GM19452 (cell line): ENCODE measurements at regions not wholly inside any gene's neighbourhood (a gene's known extent, or its start where the extent isn't known, plus 50 kb on each side); places are given as distances from the start of the nearest gene placed in this dataset.
"Not testable (repeated sequence)": the region's sequence is repeated elsewhere in the genome, so short reads cannot be mapped to it uniquely, and the experiment has no call there.

Experiments
- ATAC-seq: cut with Tn5 transposase; IDR thresholded peaks from one replicate; pipeline ENCODE4 v1.9.1; 2021; ENCODE audit not compliant: unreplicated experiment

DNA sequence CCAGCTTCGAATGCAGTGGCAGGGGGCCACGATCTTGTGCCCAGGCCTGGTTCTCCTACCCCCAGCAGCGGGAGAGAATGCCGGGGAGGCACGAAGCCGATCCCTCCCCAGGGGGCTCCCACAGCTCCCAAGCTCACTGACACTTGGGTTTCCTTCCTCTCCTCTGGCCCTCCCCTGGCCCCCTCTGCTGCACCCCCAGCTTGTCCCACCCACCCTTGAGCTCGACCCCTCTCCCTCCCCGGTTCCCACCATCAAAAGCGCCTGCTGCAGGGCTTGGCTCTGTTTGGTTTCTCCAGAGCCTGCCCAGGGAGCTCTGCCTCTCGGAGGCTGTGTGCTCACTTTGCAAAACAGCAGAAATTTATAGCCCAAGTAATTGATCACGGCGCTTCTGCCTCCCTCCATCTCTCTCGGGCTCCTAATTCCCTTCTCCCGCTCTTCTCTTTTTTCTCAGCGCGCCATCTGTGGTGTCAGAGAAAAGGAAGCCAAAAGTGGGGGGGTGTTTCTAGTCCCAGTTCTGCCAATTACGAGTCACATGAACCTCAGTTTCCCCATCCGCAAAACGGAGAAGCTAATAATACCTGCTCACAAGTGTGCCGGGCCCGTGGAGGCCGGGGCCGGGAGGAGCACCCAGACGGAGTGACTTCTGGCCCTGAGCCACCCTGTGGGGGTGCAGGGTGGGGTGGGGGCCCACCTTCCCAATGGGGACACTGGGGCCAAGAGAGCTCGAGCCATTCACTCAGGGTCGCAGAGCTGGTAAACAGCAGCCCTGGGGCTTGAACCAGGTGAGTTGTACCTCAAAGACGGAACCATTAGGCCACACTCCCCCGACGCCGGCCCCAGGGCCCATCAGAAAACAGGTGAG, 141.2 kb upstream of the IER5L start:
- ATAC-seq: no peak

DNA sequence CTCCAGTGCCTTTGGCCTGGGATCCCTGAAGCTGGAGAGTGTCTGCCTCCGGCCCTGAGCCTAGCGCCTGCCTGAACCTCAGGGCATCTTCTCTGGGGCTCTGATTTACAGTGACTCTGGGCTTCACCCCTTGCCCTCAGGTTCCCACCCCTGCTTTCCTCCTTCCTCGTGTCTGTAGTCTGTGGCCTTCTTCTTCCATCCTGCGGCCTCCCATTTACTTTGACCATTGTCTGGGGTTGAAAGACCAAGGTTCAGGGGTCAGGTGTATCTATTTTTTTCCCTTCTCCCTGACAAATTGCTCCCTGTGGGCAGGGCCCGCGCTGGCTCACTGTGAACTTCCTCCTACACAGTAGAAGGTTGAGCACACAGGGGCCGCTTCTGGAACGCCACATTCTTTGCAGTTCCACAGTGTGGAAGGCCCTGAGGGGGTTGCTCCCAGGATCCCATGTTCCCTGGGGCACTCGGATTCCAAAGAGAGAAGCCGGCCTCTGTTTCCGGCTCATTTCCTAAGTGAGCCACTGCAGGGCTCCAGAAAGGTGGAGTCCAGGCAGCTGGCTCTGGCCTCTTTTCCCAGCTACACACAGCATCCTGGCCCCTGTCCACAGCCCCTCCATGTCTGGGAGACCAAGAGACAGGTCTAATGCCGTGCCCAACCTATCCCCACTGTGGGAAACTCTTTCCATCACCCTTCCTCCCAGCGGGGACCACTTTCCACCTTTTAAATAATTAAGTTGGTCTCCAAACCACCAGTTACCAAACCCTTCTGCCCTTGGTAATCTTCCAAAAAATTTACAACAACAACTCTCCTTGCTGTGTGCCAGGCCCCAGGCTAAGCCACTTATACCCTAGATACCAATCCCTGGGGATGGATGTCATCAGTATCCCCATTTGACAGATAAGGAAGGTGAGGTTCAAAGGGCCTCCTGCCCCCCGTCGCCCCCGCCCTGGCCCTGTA, 140.3 kb upstream of the IER5L start:
- ATAC-seq: no peak

DNA sequence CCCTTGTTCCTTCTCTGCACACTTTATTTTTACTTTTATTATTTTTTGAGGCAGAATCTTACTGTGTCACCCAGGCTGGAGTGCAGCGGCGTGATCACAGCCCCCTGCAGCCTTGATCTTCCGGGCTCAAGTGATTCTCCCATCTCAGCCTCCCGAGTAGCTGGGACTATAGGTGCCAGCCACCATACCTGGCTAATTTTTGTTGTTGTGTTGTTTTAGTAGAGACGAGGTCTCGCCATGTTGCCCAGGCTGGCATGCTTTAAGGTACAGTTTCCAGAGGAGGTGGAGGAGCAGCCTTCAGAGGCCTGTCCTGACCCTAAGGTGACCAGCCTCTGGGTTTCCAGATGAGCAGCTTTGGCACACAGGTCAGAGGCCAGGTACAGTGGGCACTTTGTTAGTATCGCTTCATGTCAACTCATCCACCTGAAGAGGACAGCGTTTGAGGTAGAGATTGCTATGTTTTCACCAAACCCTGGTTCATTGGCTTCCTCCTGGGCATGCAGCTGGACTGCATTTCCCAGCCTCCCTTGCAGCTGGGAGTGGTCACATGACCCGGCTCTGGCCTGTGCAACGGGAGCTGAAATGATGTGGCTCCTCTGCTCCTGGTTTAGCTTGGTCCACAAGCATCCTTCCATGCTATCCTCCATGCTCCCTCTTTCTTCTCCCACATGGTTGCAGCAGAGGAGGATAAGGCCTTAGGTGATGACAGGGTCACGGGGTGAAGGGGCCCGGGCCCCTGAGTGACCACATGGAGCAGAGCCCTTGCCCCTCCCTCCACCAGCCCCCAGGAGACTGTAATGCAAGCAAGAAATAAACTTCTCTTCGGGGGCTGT, 139.3 kb upstream of the IER5L start:
- no peak for ATAC-seq

DNA sequence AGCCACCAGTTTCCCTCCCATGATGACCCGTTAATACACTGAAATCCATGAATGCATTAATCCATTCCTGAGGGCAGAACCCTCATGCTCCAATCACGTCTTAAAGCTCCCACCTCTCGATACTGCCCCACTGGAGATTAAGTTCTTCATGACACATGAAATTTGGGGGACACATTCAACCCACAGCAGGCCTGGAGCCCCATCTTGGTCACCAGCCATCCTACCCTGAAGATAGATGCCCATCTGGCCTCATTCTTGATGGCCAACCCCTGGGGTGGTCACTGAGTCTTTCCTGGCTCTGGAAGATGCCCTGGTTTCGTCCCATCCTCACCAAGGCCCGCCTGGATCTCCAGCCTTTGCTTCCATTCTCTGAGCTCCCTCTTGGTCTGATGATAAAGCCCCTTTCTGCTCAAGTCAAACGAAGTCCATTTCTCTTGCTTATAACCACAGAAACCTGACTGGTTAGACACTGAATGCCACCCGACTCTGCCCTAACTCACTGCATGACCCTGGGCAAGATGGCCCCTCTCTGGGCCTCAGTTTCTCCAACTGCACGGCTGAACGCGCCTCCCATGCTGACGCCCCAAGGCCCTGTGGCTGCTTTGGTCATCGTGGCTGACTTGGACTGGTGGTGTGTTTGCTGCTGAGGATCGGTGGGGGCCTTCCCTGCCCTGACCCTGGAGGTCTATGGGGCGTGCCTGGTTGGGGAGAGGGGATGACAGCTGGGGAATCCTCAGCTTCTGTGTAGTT, 138.4 kb upstream of the IER5L start:
- ATAC-seq: no peak

DNA sequence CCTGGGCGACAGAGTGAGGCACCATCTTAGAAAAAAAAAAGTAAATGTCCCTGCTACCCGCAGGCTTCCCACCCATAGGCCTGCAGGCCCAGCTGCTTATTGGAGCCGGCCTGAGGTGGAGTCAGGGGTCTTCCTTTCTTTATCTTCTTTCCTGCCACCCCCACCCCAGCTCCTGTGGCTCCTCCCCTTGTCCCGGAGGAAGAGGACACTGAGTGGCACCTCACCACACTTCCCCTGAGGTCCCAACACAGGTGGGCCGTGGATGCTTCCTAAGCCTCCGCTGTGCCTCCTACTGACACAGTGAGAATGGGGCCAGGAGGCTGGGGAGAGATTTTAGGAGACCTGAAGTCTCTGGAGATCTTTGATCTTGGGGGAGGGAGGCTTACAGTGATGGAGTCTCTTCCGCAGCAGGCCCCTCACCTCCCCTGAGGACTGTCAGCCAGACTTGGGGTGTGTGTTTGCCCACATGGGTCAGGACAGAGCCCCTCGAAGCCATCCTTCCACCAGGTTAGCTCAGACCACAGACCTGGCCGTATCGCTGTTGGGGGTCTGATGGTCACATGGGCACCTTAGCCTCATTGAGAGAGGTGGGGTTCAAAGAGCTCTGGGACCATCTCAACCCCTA, 135.4 kb upstream of the IER5L start:
- no peak for ATAC-seq

DNA sequence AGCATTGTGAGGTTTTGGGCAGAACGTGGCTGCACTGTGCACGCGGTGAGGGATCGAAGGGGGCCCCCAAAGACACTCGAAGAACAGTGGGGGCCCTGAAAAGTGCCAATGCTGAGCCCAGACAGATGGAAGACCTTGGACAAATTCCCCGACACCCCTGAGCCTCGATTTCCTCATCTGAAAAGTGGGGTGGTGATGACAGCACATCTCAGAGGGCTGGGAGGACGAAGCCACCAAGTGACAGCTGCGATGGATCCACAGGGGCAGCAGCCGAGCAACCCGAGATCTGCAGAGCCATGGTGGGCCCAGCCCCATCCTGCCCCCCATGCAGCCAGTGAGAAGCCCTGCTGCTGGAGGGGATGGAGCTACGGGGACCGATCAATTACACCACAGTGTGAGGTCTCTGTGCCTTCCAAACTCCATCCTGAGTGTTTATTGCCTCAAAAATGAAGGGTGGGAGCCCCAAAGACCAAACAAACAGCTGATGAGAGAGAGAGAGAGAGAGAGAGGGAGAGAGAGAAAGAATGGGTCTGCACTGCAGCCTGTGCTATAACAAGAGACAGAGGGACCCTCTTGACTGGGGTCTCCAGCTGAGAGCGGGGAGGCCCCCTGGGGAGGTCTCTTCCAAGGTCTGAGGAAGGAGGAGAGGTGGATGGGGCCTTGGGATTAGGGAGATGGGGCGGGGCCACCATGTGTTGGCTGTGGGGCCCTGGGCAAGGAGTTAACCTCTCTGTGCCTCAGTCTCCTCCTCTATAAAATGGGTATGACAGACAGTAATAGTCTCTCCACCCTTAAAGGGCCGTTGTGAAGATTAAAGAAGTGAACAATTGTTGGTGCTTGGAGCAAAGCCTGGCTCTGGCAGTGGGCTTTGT, 134.4 kb upstream of the IER5L start:
- no peak for ATAC-seq

DNA sequence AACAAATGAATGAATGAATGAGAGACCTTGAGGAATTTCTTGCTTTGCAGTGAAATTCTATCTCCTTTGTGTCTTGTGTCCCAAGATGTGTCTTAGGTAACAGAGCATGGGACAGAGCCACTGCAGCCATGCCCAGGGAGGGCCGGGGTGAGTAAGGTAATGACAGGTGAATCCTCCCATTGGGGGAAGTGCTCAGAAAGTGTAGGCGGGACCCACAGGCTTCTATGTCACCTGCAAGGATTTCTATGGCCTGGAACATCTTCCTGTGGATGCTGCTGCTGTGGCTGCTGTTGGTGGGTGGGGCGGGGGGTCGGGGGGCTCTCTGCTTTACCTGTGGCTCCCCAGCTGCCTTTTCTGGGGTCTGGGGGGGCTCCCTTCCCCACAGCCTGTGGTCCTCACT, 133.6 kb upstream of the IER5L start:
- no peak for ATAC-seq

DNA sequence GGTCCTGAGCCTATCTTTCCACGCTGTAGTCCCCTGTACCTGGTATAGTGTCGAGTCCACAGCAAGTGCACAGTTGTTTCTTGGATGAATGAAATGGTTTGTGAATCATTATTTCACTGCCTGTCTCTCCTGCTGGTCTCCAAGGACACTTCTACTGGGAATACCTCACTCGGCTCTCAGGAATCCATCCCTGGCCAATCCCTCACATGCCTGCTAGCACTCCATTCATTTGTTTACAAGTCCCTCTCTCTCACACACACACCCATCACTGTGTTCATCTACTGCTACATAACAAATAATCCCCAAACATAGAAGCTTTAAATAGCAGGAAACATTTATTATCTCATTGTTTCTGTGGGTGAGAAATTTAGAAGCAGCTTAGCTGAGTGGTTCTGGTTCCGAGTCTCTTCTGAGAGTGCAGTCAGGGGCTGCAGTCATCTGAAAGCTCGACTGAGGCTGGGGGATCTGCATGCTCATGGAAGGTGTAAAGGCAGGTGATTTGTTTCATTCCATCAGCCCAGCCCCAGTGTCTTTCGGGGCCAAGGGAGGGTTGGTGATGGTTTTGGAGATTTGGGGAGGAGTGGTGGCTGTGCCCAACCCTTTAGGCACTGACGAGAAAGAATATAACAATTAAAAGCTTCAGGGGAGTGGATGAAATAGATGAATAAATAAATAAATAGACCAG, 132.7 kb upstream of the IER5L start:
- no peak for ATAC-seq

DNA sequence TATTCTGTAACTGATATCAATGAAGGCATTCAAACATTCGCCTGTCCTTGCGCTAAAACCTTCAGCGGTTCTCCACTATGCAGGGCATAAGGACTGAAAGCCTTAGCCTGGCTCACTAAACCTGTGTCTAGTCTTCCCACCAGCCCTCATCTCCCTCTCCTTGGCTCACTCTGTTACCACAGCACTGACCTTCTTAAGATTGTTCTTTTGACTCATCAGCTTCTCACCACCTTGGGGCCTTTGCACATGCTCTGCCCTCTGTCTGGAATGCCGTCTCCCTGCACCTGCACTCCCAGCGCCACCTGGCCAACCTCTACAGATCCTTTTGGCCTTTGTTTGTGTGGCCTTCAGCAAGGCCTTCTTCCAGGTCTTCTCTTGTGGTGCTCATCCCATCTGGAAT, 131.8 kb upstream of the IER5L start:
- no peak for ATAC-seq

DNA sequence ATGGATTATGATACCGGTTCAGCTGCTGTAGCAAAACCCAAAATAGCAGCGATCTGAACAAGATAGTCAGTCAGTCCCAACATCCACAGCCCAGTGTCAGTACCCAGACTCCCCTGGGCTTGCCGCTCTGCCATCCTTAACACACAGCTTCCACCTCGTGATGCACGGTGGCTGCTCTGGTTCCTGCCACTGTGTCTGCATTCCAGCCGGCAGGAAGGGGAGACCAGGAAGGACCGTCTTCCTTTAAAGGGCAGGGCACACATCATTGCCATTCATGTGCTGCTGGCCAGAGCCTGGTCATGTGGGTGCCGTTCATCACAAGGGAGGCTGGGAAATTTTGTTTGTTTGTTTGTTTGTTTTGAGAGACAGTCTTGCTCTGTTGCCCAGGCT, 131.0 kb upstream of the IER5L start:
- ATAC-seq: no peak

DNA sequence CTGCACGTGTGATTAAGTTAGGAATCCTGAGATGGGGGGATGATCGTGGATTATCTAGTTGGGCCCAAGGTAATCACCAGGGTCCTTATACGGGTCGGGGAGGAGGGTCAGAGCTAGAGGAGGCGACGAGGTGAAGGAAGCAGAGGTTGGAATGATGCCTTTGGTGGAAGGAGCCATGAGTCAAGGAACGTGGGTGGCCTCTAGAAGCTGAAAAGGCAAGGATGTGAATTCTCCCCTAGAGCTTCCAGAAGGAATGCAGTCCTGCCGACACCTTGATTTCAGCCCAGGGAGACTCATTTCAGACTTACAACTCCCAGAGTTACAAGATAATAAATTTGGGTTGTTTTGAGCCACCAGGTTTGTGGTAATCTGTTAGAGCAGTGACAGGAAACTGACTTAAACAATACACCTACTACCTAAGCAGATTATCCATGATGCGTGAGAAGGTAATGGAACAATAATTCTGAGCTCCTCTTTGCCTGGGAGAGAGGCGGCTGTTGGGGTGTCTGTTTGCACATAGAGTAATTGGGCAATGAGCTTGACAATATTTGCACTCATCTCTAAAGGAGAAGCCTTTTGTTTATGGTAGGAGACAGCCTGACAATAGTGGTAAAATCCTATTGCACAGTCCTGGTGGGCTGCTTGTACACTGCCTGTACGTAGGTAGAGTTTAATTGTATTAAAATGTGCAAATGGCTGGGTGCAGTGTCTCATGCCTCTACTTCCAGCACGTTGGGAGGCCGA, 129.3 kb upstream of the IER5L start:
- ATAC-seq: no peak

DNA sequence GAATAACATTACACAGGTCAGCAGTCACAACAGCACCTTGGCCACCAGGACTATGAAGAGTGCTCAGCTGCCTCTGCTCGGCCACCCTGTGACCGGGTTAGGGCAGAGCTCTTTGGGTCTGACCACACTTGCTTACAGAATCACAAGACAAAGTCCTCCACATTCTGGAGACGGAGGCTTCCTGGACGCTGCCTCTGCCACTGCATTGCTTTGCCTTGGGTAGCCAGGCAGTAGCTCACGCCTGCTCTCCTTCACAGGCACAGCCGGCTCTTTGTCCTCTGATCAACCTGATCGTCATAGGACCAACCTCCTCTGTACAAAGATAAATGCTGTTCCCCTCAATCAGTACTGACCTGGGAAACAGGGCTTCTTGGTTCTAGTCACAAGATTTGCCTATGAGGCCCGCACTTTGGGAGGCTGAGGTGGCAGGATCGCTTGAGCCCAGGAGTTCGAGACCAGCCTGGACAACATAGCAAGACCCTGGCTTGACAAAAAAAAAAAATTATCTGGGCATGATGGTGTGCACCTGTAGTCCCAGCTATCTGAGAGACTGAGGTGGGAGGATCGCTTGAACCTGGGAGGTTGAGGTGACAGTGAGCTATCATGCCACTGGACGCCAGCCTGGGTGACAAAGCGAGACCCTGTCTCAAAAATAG, 128.4 kb upstream of the IER5L start:
- no peak for ATAC-seq

DNA sequence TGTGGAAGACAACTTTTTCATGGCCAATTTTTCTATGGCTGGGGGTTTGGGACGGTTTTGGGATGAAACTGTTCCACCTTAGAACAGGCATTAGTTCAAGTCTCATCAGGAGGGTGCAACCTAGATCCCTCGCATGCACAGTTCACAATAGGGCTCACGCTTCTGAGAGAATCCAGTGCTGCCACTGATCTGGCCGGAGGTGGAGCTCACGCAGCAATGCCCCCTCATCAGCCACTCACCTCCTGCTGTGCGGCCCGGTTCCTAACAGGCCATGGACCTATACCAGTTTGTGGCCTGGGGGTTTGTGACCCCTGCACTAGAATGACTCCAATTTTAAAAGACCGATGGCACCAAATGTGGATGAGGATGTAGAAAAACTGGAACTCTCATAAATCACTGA, 127.2 kb upstream of the IER5L start:
- ATAC-seq: no peak

DNA sequence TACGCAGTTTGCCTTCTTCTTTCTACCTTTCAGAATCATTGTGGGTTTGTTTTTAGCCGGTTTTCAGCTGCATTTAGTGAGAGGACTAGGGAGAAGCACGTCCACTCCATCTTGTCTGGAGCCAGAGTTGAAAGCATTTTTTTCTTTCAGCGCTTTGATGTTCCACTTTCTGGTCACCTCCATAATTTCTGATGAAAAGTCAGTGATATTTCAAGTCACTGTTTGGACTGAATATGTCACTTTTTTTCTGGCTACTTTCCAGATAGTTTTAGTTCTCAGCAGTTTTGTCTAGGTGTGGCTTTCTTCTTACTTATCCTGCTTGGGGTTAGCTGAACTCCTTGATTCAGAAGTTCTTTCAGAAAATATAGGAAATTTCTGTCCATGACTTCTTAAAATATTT, 123.9 kb upstream of the IER5L start:
- ATAC-seq: no peak

DNA sequence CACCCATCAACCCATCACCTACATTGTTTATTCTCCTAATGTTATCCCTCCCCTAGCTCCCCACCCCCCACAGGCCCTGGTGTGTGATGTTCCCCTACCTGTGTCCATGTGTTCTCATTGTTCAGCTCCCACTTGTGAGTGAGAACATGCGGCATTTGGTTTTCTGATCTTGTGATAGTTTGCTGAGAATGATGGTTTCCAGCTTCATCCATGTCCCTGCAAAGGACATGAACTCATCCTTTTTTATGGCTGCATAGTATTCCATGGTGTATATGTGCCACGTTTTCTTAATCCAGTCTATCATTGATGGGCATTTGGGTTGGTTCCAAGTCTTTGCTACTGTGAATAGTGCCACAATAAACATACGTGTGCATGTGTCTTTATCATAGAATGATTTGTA, 118.1 kb upstream of the IER5L start:
- ATAC-seq: not testable (repeated sequence)

DNA sequence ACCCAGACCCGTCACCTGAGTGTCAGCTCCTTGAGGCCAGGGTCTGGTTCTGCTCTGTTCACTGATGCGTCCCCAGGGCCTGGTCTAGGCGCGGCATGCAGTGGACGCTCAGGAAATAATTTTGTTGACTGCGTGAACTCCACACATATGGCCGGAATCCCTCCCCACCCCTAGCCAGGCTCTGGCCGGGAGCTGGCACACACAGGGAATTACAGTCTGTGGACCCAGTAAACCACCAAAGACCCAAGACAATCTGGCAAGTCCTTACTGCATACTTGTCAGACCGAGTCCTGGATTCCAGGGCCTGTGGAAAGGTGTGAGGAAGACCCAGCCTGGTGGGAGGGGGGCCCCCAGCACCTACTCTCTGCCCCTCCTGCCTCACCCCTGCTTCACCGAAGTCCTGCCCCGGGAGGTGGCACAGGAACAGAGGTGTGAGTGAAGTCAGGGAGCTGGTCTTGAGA, 113.0 kb upstream of the IER5L start:
- ATAC-seq: no peak

DNA sequence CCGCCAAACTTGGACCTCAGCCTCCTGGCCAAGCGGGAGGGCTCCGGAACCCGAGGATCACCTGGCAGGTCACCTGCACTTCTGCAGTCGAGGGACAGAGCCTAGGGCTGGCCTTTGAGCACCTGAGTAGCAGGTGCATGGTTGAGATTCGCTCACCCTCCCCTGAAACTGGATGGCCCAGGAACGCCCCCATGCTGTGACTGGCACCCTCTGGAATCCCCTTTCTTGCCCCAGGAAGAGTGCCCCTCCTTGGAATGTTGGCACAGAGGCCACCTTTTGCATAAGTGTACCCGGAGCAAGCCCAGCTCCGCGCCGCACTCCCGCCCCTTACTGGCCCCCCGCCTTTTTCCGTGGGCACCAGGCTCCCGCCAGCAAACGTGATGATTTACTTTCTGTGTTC, 112.5 kb upstream of the IER5L start:
- no peak for ATAC-seq
